ENCODE measurements at regions not wholly inside any gene's neighbourhood (a gene's known extent, or its start where the extent isn't known, plus 50 kb on each side); places are given as distances from the start of the nearest gene placed in this dataset.

- TF ChIP-seq, protein P1, sequence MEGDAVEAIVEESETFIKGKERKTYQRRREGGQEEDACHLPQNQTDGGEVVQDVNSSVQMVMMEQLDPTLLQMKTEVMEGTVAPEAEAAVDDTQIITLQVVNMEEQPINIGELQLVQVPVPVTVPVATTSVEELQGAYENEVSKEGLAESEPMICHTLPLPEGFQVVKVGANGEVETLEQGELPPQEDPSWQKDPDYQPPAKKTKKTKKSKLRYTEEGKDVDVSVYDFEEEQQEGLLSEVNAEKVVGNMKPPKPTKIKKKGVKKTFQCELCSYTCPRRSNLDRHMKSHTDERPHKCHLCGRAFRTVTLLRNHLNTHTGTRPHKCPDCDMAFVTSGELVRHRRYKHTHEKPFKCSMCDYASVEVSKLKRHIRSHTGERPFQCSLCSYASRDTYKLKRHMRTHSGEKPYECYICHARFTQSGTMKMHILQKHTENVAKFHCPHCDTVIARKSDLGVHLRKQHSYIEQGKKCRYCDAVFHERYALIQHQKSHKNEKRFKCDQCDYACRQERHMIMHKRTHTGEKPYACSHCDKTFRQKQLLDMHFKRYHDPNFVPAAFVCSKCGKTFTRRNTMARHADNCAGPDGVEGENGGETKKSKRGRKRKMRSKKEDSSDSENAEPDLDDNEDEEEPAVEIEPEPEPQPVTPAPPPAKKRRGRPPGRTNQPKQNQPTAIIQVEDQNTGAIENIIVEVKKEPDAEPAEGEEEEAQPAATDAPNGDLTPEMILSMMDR (tag by site-specific recombination; IDR thresholded peaks at IDR 0.05), result no peak
- TF ChIP-seq BCL11A (tag by site-specific recombination; IDR thresholded peaks at IDR 0.05; ENCODE audit: low read depth) (no peak), ZNF140 (tag by site-specific recombination; IDR thresholded peaks at IDR 0.05) (no peak), HOXD13 (CRISPR knock-in tag; IDR thresholded peaks at IDR 0.05; ENCODE audit: borderline replicate concordance) (no peak)
These were observed 226.8 kb downstream of the PCDH17 start for GRCh38 chr13:57858376-57858775.

Data from HEK293 (cell line).